ENCODE measurements at regions not wholly inside any gene's neighbourhood (a gene's known extent, or its start where the extent isn't known, plus 50 kb on each side); places are given as distances from the start of the nearest gene placed in this dataset.

DNA sequence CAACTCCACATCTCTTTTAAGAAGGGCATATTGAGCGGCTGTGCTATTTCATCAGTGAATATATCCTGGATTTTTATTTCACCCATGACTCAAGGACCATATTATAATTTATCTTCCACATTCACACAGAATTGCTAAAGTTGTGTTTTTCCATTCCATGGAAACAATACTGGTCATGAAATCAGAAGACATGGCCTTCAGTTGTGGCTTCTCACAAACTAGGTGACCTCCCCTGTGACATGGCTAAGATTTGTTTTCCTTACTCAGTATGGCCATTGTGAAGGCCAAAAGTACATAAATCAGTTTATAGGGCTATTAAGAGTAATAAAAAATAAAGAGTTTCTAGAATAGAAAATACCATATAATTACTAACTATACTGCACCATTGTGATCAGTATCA lies 415.6 kb downstream of the OXSM start (continued):
- TF ChIP-seq TFAM (CRISPR knock-in tag; conservative IDR thresholded peaks at IDR 0.05), result no peak
- no peak for TF ChIP-seq PML (IDR thresholded peaks at IDR 0.05; ENCODE audit: low read length)
- TF ChIP-seq YBX1 (IDR thresholded peaks at IDR 0.05), result no peak
- TF ChIP-seq, protein P1, sequence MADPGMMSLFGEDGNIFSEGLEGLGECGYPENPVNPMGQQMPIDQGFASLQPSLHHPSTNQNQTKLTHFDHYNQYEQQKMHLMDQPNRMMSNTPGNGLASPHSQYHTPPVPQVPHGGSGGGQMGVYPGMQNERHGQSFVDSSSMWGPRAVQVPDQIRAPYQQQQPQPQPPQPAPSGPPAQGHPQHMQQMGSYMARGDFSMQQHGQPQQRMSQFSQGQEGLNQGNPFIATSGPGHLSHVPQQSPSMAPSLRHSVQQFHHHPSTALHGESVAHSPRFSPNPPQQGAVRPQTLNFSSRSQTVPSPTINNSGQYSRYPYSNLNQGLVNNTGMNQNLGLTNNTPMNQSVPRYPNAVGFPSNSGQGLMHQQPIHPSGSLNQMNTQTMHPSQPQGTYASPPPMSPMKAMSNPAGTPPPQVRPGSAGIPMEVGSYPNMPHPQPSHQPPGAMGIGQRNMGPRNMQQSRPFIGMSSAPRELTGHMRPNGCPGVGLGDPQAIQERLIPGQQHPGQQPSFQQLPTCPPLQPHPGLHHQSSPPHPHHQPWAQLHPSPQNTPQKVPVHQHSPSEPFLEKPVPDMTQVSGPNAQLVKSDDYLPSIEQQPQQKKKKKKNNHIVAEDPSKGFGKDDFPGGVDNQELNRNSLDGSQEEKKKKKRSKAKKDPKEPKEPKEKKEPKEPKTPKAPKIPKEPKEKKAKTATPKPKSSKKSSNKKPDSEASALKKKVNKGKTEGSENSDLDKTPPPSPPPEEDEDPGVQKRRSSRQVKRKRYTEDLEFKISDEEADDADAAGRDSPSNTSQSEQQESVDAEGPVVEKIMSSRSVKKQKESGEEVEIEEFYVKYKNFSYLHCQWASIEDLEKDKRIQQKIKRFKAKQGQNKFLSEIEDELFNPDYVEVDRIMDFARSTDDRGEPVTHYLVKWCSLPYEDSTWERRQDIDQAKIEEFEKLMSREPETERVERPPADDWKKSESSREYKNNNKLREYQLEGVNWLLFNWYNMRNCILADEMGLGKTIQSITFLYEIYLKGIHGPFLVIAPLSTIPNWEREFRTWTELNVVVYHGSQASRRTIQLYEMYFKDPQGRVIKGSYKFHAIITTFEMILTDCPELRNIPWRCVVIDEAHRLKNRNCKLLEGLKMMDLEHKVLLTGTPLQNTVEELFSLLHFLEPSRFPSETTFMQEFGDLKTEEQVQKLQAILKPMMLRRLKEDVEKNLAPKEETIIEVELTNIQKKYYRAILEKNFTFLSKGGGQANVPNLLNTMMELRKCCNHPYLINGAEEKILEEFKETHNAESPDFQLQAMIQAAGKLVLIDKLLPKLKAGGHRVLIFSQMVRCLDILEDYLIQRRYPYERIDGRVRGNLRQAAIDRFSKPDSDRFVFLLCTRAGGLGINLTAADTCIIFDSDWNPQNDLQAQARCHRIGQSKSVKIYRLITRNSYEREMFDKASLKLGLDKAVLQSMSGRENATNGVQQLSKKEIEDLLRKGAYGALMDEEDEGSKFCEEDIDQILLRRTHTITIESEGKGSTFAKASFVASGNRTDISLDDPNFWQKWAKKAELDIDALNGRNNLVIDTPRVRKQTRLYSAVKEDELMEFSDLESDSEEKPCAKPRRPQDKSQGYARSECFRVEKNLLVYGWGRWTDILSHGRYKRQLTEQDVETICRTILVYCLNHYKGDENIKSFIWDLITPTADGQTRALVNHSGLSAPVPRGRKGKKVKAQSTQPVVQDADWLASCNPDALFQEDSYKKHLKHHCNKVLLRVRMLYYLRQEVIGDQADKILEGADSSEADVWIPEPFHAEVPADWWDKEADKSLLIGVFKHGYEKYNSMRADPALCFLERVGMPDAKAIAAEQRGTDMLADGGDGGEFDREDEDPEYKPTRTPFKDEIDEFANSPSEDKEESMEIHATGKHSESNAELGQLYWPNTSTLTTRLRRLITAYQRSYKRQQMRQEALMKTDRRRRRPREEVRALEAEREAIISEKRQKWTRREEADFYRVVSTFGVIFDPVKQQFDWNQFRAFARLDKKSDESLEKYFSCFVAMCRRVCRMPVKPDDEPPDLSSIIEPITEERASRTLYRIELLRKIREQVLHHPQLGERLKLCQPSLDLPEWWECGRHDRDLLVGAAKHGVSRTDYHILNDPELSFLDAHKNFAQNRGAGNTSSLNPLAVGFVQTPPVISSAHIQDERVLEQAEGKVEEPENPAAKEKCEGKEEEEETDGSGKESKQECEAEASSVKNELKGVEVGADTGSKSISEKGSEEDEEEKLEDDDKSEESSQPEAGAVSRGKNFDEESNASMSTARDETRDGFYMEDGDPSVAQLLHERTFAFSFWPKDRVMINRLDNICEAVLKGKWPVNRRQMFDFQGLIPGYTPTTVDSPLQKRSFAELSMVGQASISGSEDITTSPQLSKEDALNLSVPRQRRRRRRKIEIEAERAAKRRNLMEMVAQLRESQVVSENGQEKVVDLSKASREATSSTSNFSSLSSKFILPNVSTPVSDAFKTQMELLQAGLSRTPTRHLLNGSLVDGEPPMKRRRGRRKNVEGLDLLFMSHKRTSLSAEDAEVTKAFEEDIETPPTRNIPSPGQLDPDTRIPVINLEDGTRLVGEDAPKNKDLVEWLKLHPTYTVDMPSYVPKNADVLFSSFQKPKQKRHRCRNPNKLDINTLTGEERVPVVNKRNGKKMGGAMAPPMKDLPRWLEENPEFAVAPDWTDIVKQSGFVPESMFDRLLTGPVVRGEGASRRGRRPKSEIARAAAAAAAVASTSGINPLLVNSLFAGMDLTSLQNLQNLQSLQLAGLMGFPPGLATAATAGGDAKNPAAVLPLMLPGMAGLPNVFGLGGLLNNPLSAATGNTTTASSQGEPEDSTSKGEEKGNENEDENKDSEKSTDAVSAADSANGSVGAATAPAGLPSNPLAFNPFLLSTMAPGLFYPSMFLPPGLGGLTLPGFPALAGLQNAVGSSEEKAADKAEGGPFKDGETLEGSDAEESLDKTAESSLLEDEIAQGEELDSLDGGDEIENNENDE (IDR thresholded peaks at IDR 0.05; ENCODE audit: low read depth, low read length), result no peak
- TF ChIP-seq ZNF77 (CRISPR knock-in tag; IDR thresholded peaks at IDR 0.05), result no peak
- no peak for TF ChIP-seq BCL6 (CRISPR knock-in tag; IDR thresholded peaks at IDR 0.05)
- TF ChIP-seq ZNF263 (CRISPR knock-in tag; IDR thresholded peaks at IDR 0.05; ENCODE audit: borderline replicate concordance), result no peak
- no peak for TF ChIP-seq SRSF9 (IDR thresholded peaks at IDR 0.05; ENCODE audit: borderline replicate concordance, low read depth, low read length)

Data from K562 (cell line).